Endothelial cell (in vitro differentiated cells): ENCODE measurements at regions not wholly inside any gene's neighbourhood (a gene's known extent, or its start where the extent isn't known, plus 50 kb on each side); places are given as distances from the start of the nearest gene placed in this dataset.
"Not testable (repeated sequence)": the region's sequence is repeated elsewhere in the genome, so short reads cannot be mapped to it uniquely, and the experiment has no call there.

Experiments
- DNase-seq: peaks from one replicate; pipeline ENCODE4 v3.0.0; 2021; ENCODE audit warnings: low spot score
- H3K27ac Mint-ChIP-seq: one replicate; pipeline ENCODE4 v1.8.0; 2021; ENCODE audit warnings: mixed read lengths, inconsistent platforms; ENCODE audit not compliant: unreplicated experiment
- H3K27me3 Mint-ChIP-seq: one replicate; pipeline ENCODE4 v1.8.0; 2021; ENCODE audit warnings: mild to moderate bottlenecking, moderate library complexity, mixed read lengths, inconsistent platforms; ENCODE audit not compliant: unreplicated experiment
- H3K36me3 Mint-ChIP-seq: one replicate; pipeline ENCODE4 v1.8.0; 2021; ENCODE audit warnings: mild to moderate bottlenecking, low read depth, mixed read lengths, inconsistent platforms; ENCODE audit not compliant: unreplicated experiment
- H3K4me1 Mint-ChIP-seq: one replicate; pipeline ENCODE4 v1.8.0; 2021; ENCODE audit warnings: mild to moderate bottlenecking, mixed read lengths, inconsistent platforms; ENCODE audit not compliant: unreplicated experiment
- H3K4me3 Mint-ChIP-seq: one replicate; pipeline ENCODE4 v1.8.0; 2021; ENCODE audit warnings: mild to moderate bottlenecking, mixed read lengths, inconsistent platforms; ENCODE audit not compliant: unreplicated experiment
- H3K9me3 Mint-ChIP-seq: one replicate; pipeline ENCODE4 v1.8.0; 2021; ENCODE audit warnings: mixed read lengths, inconsistent platforms; ENCODE audit not compliant: unreplicated experiment
- CTCF ChIP-seq: fragments of 200-600 bp; sonication (generic); IDR thresholded peaks from one replicate; pipeline ENCODE4 v1.5.0; 2021; ENCODE audit warnings: antibody characterized with exemption; ENCODE audit not compliant: unreplicated experiment

- no peak overlapping the region for H3K27ac Mint-ChIP-seq
These were observed 72.8 kb downstream of the TBR1 start for GRCh38 chr2:161488879-161489278.

GRCh38 chr2:161500892-161501610 is 85.0 kb downstream of the TBR1 start:
- not testable (repeated sequence) for H3K4me3 Mint-ChIP-seq, H3K27ac Mint-ChIP-seq, H3K36me3 Mint-ChIP-seq, H3K4me1 Mint-ChIP-seq, H3K9me3 Mint-ChIP-seq, DNase-seq, H3K27me3 Mint-ChIP-seq

More at GRCh38 chr2:161488879-161489278, 72.8 kb downstream of the TBR1 start:
- no peak for DNase-seq
- H3K36me3 Mint-ChIP-seq: no peaks in the 10 kb centered on the region
- TF ChIP-seq CTCF: no peak
- no peaks in the 10 kb centered on the region for H3K9me3 Mint-ChIP-seq
- H3K4me3 Mint-ChIP-seq: no peak overlapping the region
- no peaks in the 10 kb centered on the region for H3K27me3 Mint-ChIP-seq
- H3K4me1 Mint-ChIP-seq: no peaks in the 10 kb centered on the region

GRCh38 chr2:161502279-161502678 is 86.2 kb downstream of the TBR1 start:
- not testable (repeated sequence) for H3K4me3 Mint-ChIP-seq, H3K9me3 Mint-ChIP-seq, H3K27me3 Mint-ChIP-seq, DNase-seq, H3K4me1 Mint-ChIP-seq, H3K36me3 Mint-ChIP-seq, H3K27ac Mint-ChIP-seq

- H3K4me3 Mint-ChIP-seq, H3K4me1 Mint-ChIP-seq, H3K27ac Mint-ChIP-seq, DNase-seq, H3K9me3 Mint-ChIP-seq, H3K36me3 Mint-ChIP-seq, H3K27me3 Mint-ChIP-seq: not testable (repeated sequence)
These were observed 88.7 kb downstream of the TBR1 start for GRCh38 chr2:161504628-161505289.

GRCh38 chr2:161505466-161505865 is 89.4 kb downstream of the TBR1 start:
- not testable (repeated sequence) for H3K4me1 Mint-ChIP-seq, H3K4me3 Mint-ChIP-seq, H3K27me3 Mint-ChIP-seq, H3K9me3 Mint-ChIP-seq, DNase-seq, H3K36me3 Mint-ChIP-seq, H3K27ac Mint-ChIP-seq

- H3K4me1 Mint-ChIP-seq, H3K27ac Mint-ChIP-seq, H3K4me3 Mint-ChIP-seq, H3K27me3 Mint-ChIP-seq, H3K36me3 Mint-ChIP-seq, DNase-seq, H3K9me3 Mint-ChIP-seq: not testable (repeated sequence)
These were observed 97.4 kb downstream of the TBR1 start for GRCh38 chr2:161513295-161514032.

GRCh38 chr2:161522796-161523195 is 101.4 kb upstream of the SLC4A10 start:
- no peak for TF ChIP-seq CTCF
- no peak overlapping the region for H3K27ac Mint-ChIP-seq
- H3K36me3 Mint-ChIP-seq: no peaks in the 10 kb centered on the region
- no peaks in the 10 kb centered on the region for H3K9me3 Mint-ChIP-seq
- no peak overlapping the region for H3K4me3 Mint-ChIP-seq
- no peaks in the 10 kb centered on the region for H3K4me1 Mint-ChIP-seq
- no peak for DNase-seq
- H3K27me3 Mint-ChIP-seq: no peaks in the 10 kb centered on the region
